SK-N-SH (cell line): ENCODE measurements at regions not wholly inside any gene's neighbourhood (a gene's known extent, or its start where the extent isn't known, plus 50 kb on each side); places are given as distances from the start of the nearest gene placed in this dataset.

Source experiments
- CHD2 ChIP-seq: fragments of 150-350 bp; IDR thresholded peaks from 2 replicates; pipeline ENCODE4 v1.6.1; 2018; ENCODE audit warnings: low read length; ENCODE audit not compliant: partially characterized antibody
- CTCF ChIP-seq: fragments of 200-600 bp; sonication (generic); IDR thresholded peaks from 2 replicates; pipeline ENCODE4 v1.6.1; 2017; ENCODE audit warnings: antibody characterized with exemption, mild to moderate bottlenecking, moderate library complexity
- EZH2phosphoT487 ChIP-seq: fragments of 200-600 bp; sonication (generic); IDR thresholded peaks from 2 replicates; pipeline ENCODE4 v1.6.1; 2017; ENCODE audit warnings: low read depth, mixed run types, mild to moderate bottlenecking, antibody characterized with exemption, moderate library complexity, borderline replicate concordance
- FOXJ3 ChIP-seq: sonication (generic); formaldehyde crosslinking; IDR thresholded peaks from 2 replicates; pipeline ENCODE4 v1.5.1; 2020; ENCODE audit warnings: mild to moderate bottlenecking, missing genetic modification reagents
- GABPA ChIP-seq: IDR thresholded peaks from 2 replicates; pipeline ENCODE4 v1.4.0; 2012; ENCODE audit warnings: low read depth, mild to moderate bottlenecking
- PBX3 ChIP-seq: IDR thresholded peaks from 2 replicates; pipeline ENCODE4; 2012
- POLR2AphosphoS5 ChIP-seq: IDR thresholded peaks from 2 replicates; pipeline ENCODE4 v1.6.1; 2012; ENCODE audit warnings: low read depth, low read length
- RFX5 ChIP-seq: IDR thresholded peaks from 2 replicates; pipeline ENCODE4 v1.6.1; 2012; ENCODE audit warnings: mild to moderate bottlenecking, improper control_type of control experiment, low read length
- SMC3 ChIP-seq: IDR thresholded peaks from 2 replicates; pipeline ENCODE4 v1.6.1; 2012; ENCODE audit warnings: low read depth, low read length, improper control_type of control experiment
- USF2 ChIP-seq: fragments of 150-350 bp; IDR thresholded peaks from 2 replicates; pipeline ENCODE4 v1.6.1; 2017; ENCODE audit warnings: antibody characterized with exemption, low read length, low read depth, borderline replicate concordance
- YY1 ChIP-seq: IDR thresholded peaks from 2 replicates; pipeline ENCODE4 v1.4.0; 2012; ENCODE audit warnings: low read depth, mild to moderate bottlenecking
- ZBTB33 ChIP-seq: IDR thresholded peaks from 2 replicates; pipeline ENCODE4 v1.4.0; 2012; ENCODE audit warnings: low read depth, borderline replicate concordance

- TF ChIP-seq CTCF, result no peak
- TF ChIP-seq POLR2AphosphoS5, result no peak
- TF ChIP-seq EZH2phosphoT487, result no peak
- TF ChIP-seq RFX5, result no peak
- no peak for TF ChIP-seq YY1
- no peak for TF ChIP-seq USF2
- no peak for TF ChIP-seq CHD2
- no peak for TF ChIP-seq ZBTB33
- no peak for TF ChIP-seq SMC3
- no peak for TF ChIP-seq GABPA
- no peak for TF ChIP-seq FOXJ3 (CRISPR knock-in tag)
- TF ChIP-seq PBX3, result no peak
Observed at GRCh38 chr7:21330462-21331178, 97.3 kb upstream of the SP4 start.
